Natural killer cell treated with Interleukin-12 subunit alpha and Interleukin-12 subunit beta and Interleukin-15 and Interleukin-18, amount 100 ng/mL, for 72 hours (primary cell): ENCODE measurements at regions not wholly inside any gene's neighbourhood (a gene's known extent, or its start where the extent isn't known, plus 50 kb on each side); places are given as distances from the start of the nearest gene placed in this dataset.
A peak's percentile ranks its signal among the peaks of the same experiment; 100 is the strongest.
"Not testable (repeated sequence)": the region's sequence is repeated elsewhere in the genome, so short reads cannot be mapped to it uniquely, and the experiment has no call there.

Source experiments
- ATAC-seq, 2 donors: fragments of 150-1000 bp; cut with Tn5 transposase in 1 of 2; sonication (Bioruptor Pico), chemical (Tn5 transposase) in 1 of 2; 2 replicates each; pipeline ENCODE4 v1.10.0; 2021
- DNase-seq: peaks from one replicate; pipeline ENCODE4 v3.0.0; 2022; ENCODE audit warnings: low spot score
- H3K27ac Mint-ChIP-seq, 2 donors: 1 replicate in 1 of 2; 2 replicates in 1 of 2; pipeline ENCODE4 v1.8.0; 2022; ENCODE audit warnings: mixed read lengths in 2 of 2, mild to moderate bottlenecking in 1 of 2, moderate library complexity in 1 of 2
- H3K27me3 Mint-ChIP-seq, 2 donors: 1 replicate in 1 of 2; 2 replicates in 1 of 2; pipeline ENCODE4 v1.8.0; 2022; ENCODE audit warnings: mixed read lengths in 2 of 2
- H3K36me3 Mint-ChIP-seq: one replicate; pipeline ENCODE4 v1.8.0; 2022; ENCODE audit warnings: mixed read lengths
- H3K4me1 Mint-ChIP-seq, 2 donors: 1 replicate in 1 of 2; 2 replicates in 1 of 2; pipeline ENCODE4 v1.8.0; 2022; ENCODE audit warnings: low read depth in 2 of 2, mixed read lengths in 2 of 2, mild to moderate bottlenecking in 1 of 2
- H3K4me3 Mint-ChIP-seq: one replicate; pipeline ENCODE4 v1.8.0; 2022; ENCODE audit warnings: mixed read lengths
- H3K9me3 Mint-ChIP-seq: 2 replicates; pipeline ENCODE4 v1.8.0; 2022; ENCODE audit warnings: mixed read lengths

- no peak overlapping the region for H3K27ac Mint-ChIP-seq
Measured at GRCh38 chr5:176134529-176135223, 103.5 kb upstream of the SIMC1 start.

GRCh38 chr5:176140138-176140537, 98.1 kb upstream of the SIMC1 start:
- H3K36me3 Mint-ChIP-seq, DNase-seq, H3K9me3 Mint-ChIP-seq, H3K4me3 Mint-ChIP-seq, H3K27ac Mint-ChIP-seq: not testable (repeated sequence)
- ATAC-seq = peak in 1 of 2 donors; percentile 60
- H3K27me3 Mint-ChIP-seq = peaks cover 29 to 50% of the 10 kb centered on the region in 2 donors
- H3K4me1 Mint-ChIP-seq = peaks cover 0 to 13% of the 10 kb centered on the region in 2 donors

More at GRCh38 chr5:176134529-176135223, 103.5 kb upstream of the SIMC1 start:
- ATAC-seq = peak in 1 of 2 donors; percentile 43
- DNase-seq = no peak
- Mint-ChIP-seq H3K4me1 (peaks cover 3 to 5% of the 10 kb centered on the region in 2 donors), H3K36me3 (no peaks in the 10 kb centered on the region), H3K9me3 (no peaks in the 10 kb centered on the region), H3K27me3 (peaks cover 29 to 36% of the 10 kb centered on the region in 2 donors), H3K4me3 (no peak overlapping the region)

- H3K27me3 Mint-ChIP-seq = peaks cover 38 to 66% of the 10 kb centered on the region in 2 donors
- H3K27ac Mint-ChIP-seq = no peak overlapping the region
- no peak for DNase-seq
- no peak overlapping the region for H3K4me3 Mint-ChIP-seq
- ATAC-seq = no peak
- H3K4me1 Mint-ChIP-seq = peaks cover 0 to 12% of the 10 kb centered on the region in 2 donors
- H3K36me3 Mint-ChIP-seq = peaks cover 9% of the 10 kb centered on the region
- peaks cover 4% of the 10 kb centered on the region for H3K9me3 Mint-ChIP-seq
Measured at GRCh38 chr5:176144508-176144907, 93.7 kb upstream of the SIMC1 start.

- not testable (repeated sequence) for H3K27ac Mint-ChIP-seq, DNase-seq, H3K4me3 Mint-ChIP-seq, H3K4me1 Mint-ChIP-seq, ATAC-seq, H3K36me3 Mint-ChIP-seq, H3K9me3 Mint-ChIP-seq
- peaks cover 30 to 48% of the 10 kb centered on the region in 2 donors for H3K27me3 Mint-ChIP-seq
Measured at GRCh38 chr5:176149948-176150347, 88.3 kb upstream of the SIMC1 start.

GRCh38 chr5:176151281-176151680, 86.9 kb upstream of the SIMC1 start:
- ATAC-seq (no peak), DNase-seq (no peak)
- H3K4me3 Mint-ChIP-seq = no peak overlapping the region
- H3K27me3 Mint-ChIP-seq = peaks cover 24 to 47% of the 10 kb centered on the region in 2 donors
- no peaks in the 10 kb centered on the region for H3K9me3 Mint-ChIP-seq
- H3K36me3 Mint-ChIP-seq = no peaks in the 10 kb centered on the region
- H3K4me1 Mint-ChIP-seq = no peaks in the 10 kb centered on the region
- H3K27ac Mint-ChIP-seq = no peak overlapping the region

- H3K27me3 Mint-ChIP-seq = peaks cover 21 to 41% of the 10 kb centered on the region in 2 donors
- no peak overlapping the region for H3K4me3 Mint-ChIP-seq
- no peak overlapping the region for H3K27ac Mint-ChIP-seq
- no peaks in the 10 kb centered on the region for H3K36me3 Mint-ChIP-seq
- no peaks in the 10 kb centered on the region for H3K9me3 Mint-ChIP-seq
- DNase-seq (no peak), ATAC-seq (no peak)
- H3K4me1 Mint-ChIP-seq = no peaks in the 10 kb centered on the region
Measured at GRCh38 chr5:176152191-176152929, 85.9 kb upstream of the SIMC1 start.

- ATAC-seq = no peak
- no peaks in the 10 kb centered on the region for H3K9me3 Mint-ChIP-seq
- H3K4me1 Mint-ChIP-seq = no peaks in the 10 kb centered on the region
- no peak for DNase-seq
- H3K36me3 Mint-ChIP-seq = no peaks in the 10 kb centered on the region
- peaks cover 21 to 41% of the 10 kb centered on the region in 2 donors for H3K27me3 Mint-ChIP-seq
- H3K4me3 Mint-ChIP-seq = no peak overlapping the region
- no peak overlapping the region for H3K27ac Mint-ChIP-seq
Measured at GRCh38 chr5:176152930-176153311, 85.3 kb upstream of the SIMC1 start.

- no peak for DNase-seq
- no peaks in the 10 kb centered on the region for H3K36me3 Mint-ChIP-seq
- H3K27ac Mint-ChIP-seq = no peak overlapping the region
Measured at GRCh38 chr5:176153741-176154140, 84.5 kb upstream of the SIMC1 start.

GRCh38 chr5:176154821-176155220, 83.4 kb upstream of the SIMC1 start:
- DNase-seq = no peak
- peak in 1 of 2 donors; percentile 24 for ATAC-seq
- no peaks in the 10 kb centered on the region for H3K4me1 Mint-ChIP-seq
- peaks cover 26 to 51% of the 10 kb centered on the region in 2 donors for H3K27me3 Mint-ChIP-seq
- no peak overlapping the region for H3K27ac Mint-ChIP-seq
- no peaks in the 10 kb centered on the region for H3K36me3 Mint-ChIP-seq
- H3K9me3 Mint-ChIP-seq = no peaks in the 10 kb centered on the region
- H3K4me3 Mint-ChIP-seq = no peak overlapping the region

More at GRCh38 chr5:176153741-176154140, 84.5 kb upstream of the SIMC1 start:
- Mint-ChIP-seq H3K4me1 (no peaks in the 10 kb centered on the region), H3K4me3 (no peak overlapping the region), H3K9me3 (no peaks in the 10 kb centered on the region), H3K27me3 (peaks cover 21 to 43% of the 10 kb centered on the region in 2 donors)
- ATAC-seq = no peak

GRCh38 chr5:176155922-176156359, 82.3 kb upstream of the SIMC1 start:
- Mint-ChIP-seq H3K4me3 (no peak overlapping the region), H3K27ac (no peak overlapping the region), H3K36me3 (no peaks in the 10 kb centered on the region), H3K4me1 (no peaks in the 10 kb centered on the region), H3K9me3 (no peaks in the 10 kb centered on the region), H3K27me3 (peaks cover 27 to 55% of the 10 kb centered on the region in 2 donors)
- DNase-seq (no peak), ATAC-seq (no peak)

- H3K4me1 Mint-ChIP-seq = no peaks in the 10 kb centered on the region
- peaks cover 19 to 49% of the 10 kb centered on the region in 2 donors for H3K27me3 Mint-ChIP-seq
- no peak overlapping the region for H3K27ac Mint-ChIP-seq
Measured at GRCh38 chr5:176157656-176158055, 80.6 kb upstream of the SIMC1 start.

GRCh38 chr5:176161431-176161830, 76.8 kb upstream of the SIMC1 start:
- Mint-ChIP-seq H3K4me1 (no peaks in the 10 kb centered on the region), H3K9me3 (no peaks in the 10 kb centered on the region), H3K36me3 (no peaks in the 10 kb centered on the region), H3K27ac (no peak overlapping the region), H3K27me3 (peaks cover 24 to 63% of the 10 kb centered on the region in 2 donors), H3K4me3 (no peak overlapping the region)
- DNase-seq (no peak), ATAC-seq (no peak)

More at GRCh38 chr5:176157656-176158055, 80.6 kb upstream of the SIMC1 start:
- no peaks in the 10 kb centered on the region for H3K36me3 Mint-ChIP-seq
- DNase-seq = no peak
- no peak overlapping the region for H3K4me3 Mint-ChIP-seq
- H3K9me3 Mint-ChIP-seq = no peaks in the 10 kb centered on the region
- no peak for ATAC-seq

- peaks cover 25 to 68% of the 10 kb centered on the region in 2 donors for H3K27me3 Mint-ChIP-seq
- ATAC-seq (no peak), DNase-seq (no peak)
- no peaks in the 10 kb centered on the region for H3K4me1 Mint-ChIP-seq
- no peak overlapping the region for H3K27ac Mint-ChIP-seq
- no peaks in the 10 kb centered on the region for H3K36me3 Mint-ChIP-seq
- no peak overlapping the region for H3K4me3 Mint-ChIP-seq
- no peaks in the 10 kb centered on the region for H3K9me3 Mint-ChIP-seq
Measured at GRCh38 chr5:176162198-176162597, 76.0 kb upstream of the SIMC1 start.

GRCh38 chr5:176162888-176163287, 75.3 kb upstream of the SIMC1 start:
- H3K4me1 Mint-ChIP-seq = no peaks in the 10 kb centered on the region
- no peaks in the 10 kb centered on the region for H3K36me3 Mint-ChIP-seq
- no peak for ATAC-seq
- H3K4me3 Mint-ChIP-seq = no peak overlapping the region
- H3K27ac Mint-ChIP-seq = no peak overlapping the region
- DNase-seq = no peak
- no peaks in the 10 kb centered on the region for H3K9me3 Mint-ChIP-seq
- peaks cover 26 to 75% of the 10 kb centered on the region in 2 donors for H3K27me3 Mint-ChIP-seq
